Pons (tissue), 1 donor: ENCODE measurements at regions not wholly inside any gene's neighbourhood (a gene's known extent, or its start where the extent isn't known, plus 50 kb on each side); places are given as distances from the start of the nearest gene placed in this dataset.
"Not testable (repeated sequence)": the region's sequence is repeated elsewhere in the genome, so short reads cannot be mapped to it uniquely, and the experiment has no call there.

Experiments
- DNase-seq: peaks from one replicate; pipeline ENCODE4 v3.0.0-alpha.2; 2016; ENCODE audit warnings: low spot score

DNA sequence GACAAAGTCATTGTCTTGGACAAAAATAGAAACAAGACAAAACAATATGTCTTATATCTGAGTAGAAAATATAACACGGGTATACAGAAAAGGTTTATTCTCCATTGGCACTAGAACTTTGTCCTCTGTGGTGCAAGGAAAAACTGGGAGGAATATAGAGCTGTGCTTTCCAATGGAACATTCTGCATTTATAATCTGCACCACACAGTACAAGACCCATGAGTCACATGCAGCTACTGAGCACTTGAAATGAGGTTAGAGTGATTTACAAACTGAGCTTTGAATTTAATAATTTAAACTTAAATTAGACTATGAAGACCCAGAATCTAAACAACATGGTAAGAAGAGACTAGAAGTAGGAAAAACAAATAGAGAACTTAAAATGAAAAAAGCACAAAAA, 86.1 kb downstream of the RAP2A start:
- DNase-seq: no peak

DNA sequence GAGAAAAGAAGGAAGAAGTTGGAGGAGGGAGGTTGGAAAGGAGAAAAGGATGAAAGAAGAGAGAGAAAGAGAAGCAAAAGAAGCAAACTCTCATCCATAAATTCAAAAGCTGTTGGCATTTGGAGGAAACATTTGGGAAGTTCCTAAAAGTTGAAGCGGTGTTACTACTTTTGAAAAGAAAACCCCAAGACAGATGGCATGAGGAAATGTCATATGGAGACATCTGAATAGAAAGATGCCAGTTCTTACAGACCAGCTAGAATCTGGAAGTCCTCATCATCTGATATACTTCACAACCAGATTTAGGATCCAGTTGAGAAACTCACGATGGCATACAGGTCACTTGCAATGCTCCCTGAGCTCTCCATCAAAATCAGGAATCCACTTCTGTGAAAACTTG, 86.9 kb downstream of the RAP2A start:
- no peak for DNase-seq

DNA sequence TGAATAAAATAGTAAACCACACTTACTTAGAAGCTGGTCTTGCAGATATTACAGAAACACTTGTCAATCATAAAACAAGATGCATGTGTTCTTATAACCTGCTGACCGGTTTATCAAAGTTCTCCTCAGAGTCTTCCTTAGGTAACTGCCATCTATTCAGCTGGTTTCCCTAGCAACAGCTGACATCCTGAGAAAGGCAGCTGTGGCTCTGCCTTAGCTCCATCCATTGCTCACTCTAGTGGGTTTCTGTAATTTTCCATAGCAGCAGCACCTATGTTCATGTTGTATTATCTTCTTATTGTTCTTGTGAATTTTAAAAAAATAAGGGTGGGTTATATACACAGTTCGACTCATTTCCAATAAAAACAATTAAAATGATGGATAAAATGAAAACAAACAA, 87.8 kb downstream of the RAP2A start:
- DNase-seq: no peak

DNA sequence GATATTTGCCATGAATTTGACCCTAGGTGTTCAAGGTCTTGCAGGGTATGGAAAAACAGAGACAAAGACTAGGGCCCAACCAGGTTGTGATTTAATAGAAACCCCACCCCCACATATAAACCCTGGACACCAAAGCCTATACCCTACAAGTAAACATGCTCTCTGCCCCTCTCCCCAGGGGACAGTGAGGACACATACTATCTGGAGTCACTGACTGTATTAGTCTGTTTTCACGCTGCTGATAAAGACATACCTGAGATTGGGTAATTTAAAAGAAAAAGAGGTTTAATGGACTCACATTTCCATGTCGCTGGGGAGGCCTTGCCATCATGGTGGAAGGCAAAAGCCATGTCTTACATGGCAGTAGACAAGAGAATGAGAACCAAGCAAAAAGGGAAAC, 88.3 kb downstream of the RAP2A start:
- no peak for DNase-seq

DNA sequence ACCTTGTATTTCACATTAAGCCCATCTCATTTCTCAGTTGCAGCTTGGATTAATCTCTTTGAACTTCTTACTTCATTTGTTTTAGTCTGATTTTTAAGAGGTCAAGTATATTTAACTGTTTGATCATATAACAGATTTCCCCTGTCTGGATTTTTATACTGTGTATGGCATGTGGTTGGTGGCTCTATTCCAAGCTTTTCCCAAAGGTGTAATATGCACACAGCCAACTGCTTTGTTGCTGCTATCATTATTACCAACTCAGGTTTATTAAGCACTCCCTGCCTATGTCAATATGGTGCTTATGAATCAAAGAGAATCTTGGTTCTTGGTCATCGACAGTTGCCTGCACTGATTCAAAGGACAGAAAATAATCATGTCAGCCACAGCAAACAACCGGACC, 92.6 kb downstream of the RAP2A start:
- no peak for DNase-seq

DNA sequence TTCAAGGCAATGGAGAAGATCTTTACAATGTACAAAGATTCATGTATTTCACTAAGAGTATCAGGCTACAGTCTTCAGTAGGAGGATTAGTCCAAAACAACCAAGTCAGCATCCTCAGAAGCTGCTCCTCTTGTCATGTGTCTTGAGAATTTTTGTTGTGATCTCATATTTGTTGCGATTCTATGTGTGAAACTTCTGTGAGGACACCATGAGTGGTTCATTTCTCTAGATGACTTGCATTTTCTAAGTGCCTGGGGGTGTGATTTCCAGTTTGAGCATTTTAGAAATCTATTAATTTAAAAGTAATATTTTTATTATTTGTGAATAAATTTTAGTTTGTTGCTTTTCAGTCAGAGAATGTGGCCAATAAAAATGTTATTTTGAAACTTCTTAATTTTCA, 94.5 kb downstream of the RAP2A start:
- DNase-seq: no peak

DNA sequence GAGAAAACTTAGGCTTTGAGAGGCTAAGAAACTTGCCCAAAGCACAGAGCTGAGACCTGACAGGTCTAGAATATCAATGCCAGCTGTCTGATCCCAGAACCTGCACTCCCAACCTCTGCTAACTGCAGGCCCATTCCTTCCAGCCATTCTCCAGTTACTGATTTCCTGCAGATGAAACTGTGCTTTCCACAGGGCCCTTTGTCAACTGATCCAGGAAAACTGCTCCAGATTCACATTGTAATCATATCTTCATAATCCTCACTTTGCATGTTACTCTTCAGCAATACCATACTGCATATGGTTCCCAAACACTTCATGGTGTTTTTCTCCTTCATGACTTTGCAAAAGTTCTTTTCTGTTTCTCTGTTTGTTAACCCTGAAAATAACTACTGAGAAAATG, 100.6 kb downstream of the RAP2A start:
- DNase-seq: no peak

DNA sequence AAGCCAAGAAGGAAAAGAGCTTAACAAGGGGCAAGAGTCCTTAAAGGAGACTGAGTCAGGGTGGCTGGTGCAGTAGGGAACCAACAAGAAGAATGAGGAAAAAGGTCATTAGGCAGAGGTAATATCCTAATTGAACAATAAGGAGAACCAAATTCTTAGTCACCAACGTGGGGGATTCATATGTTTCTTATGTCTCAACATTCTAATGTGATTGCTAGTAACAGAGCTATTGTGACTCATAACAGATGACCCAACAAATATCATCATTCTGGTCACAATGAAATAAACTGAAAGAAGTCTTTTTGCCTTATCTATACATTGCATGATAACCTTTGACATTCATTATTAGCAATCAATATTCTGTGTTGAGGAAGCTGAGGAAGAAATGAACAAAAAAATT, 101.6 kb downstream of the RAP2A start:
- DNase-seq: no peak

DNA sequence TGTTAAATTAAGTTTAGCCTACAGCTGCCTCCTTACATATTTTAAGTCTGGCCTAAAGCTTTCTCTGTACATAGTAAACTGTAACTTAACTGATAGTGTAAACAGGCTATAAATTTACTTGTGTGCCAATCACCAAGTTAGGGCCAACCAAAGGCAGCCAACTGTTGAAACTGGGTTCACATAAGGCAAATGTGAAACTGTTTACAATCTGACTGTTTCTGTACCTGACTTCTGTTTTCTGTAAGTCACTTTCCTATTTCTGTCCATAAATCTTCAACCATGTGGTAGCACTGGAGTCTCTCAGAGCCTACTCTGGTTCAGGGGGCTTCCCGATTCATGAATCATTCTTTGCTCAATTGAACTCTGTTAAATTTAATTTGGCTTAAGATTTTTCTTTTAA, 103.1 kb downstream of the RAP2A start:
- DNase-seq: no peak

DNA sequence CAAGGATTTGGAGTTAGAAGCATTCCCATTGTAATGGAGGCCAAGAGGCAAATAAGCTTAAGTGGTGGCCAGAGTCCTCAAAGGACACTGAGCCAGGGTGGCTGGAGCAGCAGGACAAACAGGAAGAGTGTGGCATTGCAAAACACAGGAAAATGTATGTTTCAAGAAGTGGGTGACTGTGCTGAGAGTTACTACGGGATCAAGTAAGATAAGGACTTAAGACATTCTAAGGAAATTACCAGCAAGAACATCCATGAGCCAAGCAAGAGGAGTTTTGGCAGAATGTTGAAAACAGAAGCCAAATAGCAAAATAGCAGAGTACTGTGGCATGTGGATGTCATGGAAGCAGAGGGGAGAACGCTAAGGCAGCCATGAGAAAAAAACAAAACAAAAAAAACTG, 104.2 kb downstream of the RAP2A start:
- no peak for DNase-seq

DNA sequence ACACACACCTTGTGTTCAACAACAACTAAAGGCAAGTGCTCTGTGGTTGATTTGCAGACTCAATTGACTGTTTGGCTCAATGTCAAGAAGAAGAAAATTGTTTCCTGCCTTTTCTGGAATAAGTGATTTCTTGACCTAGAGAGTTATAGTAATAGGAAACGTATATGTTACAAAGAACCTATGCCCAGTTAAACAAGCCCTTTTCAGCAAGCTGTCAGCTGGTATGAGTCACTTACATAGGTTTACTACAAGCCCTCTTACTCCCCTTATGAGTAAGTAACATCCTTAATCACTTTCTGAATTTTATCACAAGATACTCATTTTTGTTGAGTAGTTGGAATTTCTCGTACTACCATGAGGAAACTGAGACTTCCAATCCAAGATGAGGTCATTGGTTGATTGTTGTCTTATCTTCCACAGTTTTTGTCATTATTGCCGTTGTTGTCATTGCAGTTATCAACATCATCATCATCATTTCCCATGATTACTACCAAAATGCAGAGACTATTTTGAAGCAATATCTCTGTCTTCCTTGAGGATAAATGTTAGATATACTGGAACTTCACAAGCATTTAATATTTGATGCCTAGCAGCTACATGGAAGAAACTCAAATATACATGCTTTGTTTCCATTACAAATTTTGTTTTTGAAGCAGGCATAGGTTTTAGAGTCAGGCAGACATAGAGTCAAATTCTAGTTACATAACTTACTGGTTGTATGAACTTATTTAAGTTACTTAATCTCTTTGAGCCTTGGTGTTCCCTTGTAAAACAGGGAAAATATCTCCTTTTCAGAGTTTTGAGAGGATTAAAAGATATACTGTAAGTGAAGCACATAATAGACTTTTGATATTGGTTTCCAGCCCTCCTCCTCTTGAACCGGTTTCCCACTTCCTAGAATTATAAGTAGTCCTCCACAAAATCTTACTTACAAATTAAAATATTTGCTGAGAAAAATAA, 106.0 kb downstream of the RAP2A start:
- DNase-seq: no peak

DNA sequence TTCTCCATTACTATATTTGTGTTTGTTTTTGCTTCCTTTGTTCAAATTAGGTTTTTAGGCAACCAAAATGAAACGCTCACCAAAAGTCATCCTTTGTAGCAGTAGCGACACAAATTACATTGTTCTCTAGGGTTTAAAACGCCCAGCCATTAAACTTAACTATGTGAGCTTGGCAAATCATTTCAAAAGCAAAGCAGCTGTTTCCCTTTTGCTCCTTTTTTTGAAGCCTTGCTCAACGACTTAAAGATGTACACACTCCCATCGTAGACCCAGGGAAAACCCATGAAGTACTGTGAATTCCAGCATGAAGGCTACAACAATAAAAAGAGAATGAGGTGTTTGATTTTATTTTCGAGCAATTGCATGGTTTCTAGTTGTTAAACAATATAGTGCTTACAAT, 106.7 kb downstream of the RAP2A start:
- DNase-seq: no peak

DNA sequence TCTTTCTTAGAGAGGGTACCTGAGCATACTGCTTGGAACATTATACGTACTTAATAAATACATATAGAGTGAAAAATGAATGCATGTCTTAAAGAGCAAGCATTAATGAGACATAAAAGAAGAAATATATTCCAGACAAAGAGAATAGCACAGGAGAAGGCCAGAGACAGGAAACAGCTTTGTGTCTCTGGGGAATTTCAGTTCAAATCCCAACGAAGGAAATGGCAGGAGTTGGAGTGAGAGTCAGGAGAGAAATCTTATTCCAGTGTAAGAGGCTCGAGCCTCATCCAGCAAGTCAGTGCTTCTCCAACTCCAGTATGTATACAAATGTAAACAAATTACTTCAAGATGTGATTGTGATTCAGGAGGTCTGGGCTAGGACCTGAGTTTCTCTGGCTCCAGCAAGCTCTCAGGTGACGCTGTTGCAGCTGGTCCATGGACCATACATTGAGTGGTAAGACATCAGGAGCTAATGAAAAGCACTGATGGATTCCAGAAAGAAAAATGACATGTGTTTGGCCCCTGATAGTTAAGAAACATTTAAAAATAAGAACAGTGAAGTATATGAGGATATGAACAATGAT, 108.2 kb downstream of the RAP2A start:
- no peak for DNase-seq

DNA sequence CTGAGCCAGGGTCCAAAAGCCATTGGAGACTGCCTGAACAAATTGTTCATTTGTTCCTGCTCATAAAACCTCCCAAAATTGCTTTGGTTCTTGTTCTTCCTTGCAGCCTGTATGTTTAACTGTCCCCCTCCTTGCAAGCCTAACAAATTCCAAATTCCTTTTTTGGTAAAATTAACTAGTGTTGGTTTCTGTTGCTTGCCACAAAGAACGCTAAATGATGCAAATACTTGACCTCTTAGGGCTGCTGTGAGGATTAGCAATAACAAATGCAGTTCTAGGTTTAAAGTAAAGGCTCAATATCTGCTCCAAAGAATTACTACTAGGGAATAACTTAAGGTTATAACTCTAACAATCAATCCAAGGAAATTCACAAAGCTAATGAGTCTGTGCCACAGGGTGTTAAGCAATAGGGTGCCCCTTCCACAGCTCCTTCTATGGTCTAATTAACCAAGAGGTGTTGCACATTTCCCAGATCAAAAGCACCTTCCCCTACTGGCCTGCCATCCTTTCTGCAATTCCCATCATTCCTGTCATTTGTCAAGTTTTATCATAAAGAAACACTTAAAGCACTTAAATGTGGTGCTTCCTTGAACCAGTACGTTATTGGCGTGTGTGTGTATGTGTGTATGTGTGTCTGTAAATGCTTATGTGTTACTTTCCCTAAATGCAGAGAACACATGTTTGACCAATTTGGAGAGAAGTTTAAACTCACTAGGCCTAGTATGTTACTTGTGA, 110.2 kb downstream of the RAP2A start:
- no peak for DNase-seq

DNA sequence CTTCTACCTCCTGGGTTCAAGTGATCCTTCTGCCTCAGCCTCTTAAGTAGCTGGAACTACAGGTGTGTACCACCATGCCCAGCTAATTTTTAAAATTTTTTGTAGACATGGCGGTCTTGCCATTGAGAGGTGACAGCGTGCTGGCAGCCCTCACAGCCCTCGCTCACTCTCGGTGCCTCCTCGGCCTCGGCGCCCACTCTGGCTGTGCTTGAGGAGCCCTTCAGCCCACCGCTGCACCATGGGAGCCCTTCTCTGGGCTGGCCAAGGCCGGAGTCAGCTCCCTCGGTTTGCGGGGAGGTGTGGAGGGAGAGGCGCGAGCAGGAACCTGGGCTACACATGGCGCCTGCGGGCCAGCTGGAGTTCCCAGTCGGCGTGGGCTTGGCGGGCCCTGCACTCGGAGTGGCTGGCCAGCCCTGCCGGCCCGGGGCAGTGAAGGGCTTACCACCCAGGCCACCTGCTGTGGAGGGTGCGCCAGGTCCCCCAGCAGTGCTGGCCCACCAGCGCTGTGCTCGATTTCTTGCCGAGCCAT, 111.1 kb downstream of the RAP2A start:
- not testable (repeated sequence) for DNase-seq

DNA sequence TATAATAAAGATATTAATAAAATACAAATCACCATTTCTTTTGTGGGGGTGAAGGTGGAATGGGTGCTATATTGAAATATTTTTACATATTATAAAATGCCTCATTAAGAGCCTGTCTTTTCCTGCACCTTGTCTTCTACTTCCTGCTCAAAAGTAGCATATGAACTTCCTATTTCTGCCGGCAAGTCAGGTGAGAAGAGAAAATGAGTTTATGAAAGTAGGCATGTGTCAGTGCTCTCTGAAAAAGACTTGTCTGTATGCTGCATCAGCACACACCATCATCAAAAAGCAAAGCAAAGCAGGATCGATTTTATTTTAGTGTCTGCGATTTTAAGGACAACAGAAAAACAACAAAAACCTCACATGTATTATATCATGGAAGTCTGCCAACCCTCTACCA, 114.2 kb downstream of the RAP2A start:
- DNase-seq: no peak

DNA sequence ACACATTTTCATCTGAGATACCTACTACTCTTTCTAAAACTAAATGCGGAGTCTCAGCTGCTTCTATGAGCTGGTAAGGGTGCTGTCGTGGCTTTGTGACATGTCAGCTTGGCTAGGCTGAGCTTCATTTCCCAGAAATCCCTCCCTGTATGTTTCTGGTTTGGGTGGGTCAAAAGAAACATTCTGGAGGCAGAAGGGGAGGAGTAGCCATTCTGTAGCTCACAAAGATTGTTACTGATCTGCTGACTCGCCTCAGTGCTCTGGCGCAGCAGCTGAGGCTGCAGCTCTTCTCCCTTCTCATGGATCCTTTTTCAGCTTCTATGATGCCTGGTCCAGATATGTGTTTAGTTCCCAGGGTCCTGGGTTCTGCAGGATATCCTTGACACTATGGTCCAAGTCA, 114.7 kb downstream of the RAP2A start:
- no peak for DNase-seq

DNA sequence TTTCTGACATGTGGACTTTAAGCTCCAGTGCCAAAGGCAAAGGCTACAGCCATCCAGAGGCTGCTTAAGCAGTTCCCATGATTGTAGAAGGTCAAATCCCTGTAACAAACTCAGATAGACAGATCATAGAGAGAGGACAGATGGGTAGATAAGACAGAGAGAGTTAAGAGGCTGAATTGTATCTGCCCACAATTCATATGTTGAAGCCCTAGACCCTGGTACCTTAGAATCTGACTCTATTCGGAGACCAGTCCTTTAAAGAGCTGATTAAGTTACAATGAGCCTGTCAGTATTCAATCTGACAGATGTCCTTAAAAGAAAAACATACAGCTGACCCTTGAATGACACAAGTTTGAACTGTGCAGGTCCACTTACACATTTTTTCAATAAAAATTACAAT, 115.2 kb downstream of the RAP2A start:
- DNase-seq: no peak

DNA sequence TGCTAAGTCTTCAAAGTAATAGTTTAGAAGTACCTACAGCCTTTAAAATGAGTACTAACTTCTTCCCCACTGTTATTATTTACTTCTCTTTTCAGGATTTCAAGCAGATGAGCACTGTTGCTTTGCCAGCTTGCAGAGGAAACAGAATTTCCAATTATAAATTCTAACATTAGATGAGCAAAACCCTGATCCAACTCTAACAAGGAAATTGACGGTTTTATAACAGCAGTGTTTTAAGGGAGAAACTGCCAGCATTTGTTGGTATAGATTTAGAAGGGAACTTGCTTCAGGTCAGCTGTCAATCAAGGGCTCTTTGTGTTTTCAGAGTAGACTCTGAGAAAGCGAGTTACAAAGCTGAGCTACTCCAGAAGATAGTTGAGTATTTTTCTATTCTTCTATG, 120.5 kb downstream of the RAP2A start:
- DNase-seq: no peak

DNA sequence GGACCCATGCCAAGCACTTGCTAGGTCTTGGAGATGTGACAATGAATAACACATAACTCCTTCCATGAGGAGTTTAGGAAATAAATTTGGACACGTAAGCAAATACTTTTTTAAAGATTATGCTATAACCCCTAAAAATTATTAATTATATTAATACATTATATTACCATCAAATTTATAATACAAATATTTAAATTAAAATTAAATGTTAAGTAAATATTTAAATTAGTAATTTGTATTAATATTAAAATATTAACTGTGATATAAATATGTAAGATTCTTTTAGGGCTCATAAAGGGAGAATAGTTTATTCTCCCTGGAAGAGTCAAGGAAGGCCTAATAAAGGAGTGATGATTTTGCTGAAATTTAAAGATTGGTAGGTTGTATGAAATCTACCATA, 121.1 kb downstream of the RAP2A start:
- DNase-seq: no peak

DNA sequence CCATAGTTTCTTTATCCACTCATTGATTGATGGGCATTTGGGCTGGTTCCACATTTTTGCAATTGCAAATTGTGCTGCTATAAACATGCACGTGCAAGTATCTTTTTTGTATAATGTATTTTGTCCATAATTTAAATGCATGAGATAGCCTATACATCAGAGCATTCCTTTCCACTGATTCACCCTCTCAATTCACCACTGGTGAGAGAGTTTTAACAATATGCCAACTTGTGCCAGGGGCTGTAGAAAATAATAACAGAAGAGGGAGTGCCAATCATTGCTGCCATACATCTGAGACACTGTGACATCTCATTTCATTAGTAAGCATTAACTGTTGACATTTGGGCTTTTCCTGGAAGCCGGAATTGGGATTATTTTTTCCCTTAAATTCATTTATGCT, 125.1 kb downstream of the RAP2A start:
- DNase-seq: no peak

DNA sequence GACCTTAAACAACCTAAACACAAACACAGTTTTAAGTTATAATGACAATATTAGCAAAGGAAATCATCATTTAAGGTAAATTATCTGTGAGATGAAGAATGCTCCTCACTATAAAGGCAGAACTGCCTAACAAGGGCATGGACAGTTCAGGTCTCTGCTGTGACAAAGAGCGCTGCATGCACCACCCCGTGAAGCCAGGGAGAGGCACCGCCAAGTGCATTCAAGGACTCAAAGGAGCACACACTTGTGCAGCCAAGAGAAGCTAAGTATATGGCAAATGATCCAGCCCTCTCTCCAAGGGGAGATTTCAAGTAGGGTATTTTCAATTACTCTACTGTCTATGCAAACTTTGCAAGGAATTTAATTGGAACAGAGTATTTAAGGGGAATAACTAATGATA, 126.0 kb downstream of the RAP2A start:
- DNase-seq: no peak

DNA sequence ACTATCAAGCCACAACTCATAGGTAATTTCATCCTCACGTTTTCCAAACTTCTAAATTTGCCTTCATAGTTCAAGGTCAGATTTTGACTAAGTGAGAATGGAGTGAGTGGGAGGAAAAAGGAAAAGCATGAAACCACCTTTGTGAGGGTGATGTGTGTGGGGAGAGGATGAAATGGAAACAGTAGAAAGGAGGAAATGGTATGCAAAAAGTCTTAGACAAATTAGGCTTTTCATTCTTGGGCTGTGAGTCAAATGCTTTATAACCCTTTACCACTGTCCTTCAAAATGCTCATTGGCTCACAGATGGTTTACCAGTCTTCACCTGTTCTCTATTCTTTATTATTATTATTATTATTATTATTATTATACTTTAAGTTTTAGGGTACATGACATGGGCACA, 127.2 kb downstream of the RAP2A start:
- DNase-seq: no peak
